ENCODE measurements at regions not wholly inside any gene's neighbourhood (a gene's known extent, or its start where the extent isn't known, plus 50 kb on each side); places are given as distances from the start of the nearest gene placed in this dataset.

DNA sequence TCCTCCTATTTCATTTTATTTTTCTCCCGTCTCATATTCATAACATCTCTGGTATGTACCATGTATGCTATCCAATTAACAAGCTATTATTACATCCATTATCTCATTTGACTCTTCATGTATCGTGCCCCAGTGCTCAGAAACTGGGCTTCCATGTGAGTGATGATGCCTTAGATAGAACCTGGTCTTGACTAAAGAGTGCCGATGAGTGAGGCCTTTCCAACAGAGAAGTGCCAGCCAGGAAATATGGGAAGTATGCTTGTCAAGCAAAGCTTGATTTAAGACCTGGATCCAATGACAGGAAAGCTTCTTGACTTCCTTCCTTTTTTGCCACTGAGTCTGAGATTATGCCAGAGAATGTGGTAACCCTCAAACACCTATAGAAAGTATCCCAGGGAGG is 371.7 kb upstream of the FGF13 start:
- Mint-ChIP-seq H3K4me3 (no peak overlapping the region), H3K36me3 (no peaks in the 10 kb centered on the region), H3K9me3 (no peaks in the 10 kb centered on the region), H3K27me3 (ENCODE audit: low read depth) (no peaks in the 10 kb centered on the region), H3K27ac (no peak overlapping the region), H3K4me1 (peaks cover 6% of the 10 kb centered on the region)
- ChIA-PET CTCF (no interaction called here), POLR2A (no interaction called here)
- TF ChIP-seq, protein P1, sequence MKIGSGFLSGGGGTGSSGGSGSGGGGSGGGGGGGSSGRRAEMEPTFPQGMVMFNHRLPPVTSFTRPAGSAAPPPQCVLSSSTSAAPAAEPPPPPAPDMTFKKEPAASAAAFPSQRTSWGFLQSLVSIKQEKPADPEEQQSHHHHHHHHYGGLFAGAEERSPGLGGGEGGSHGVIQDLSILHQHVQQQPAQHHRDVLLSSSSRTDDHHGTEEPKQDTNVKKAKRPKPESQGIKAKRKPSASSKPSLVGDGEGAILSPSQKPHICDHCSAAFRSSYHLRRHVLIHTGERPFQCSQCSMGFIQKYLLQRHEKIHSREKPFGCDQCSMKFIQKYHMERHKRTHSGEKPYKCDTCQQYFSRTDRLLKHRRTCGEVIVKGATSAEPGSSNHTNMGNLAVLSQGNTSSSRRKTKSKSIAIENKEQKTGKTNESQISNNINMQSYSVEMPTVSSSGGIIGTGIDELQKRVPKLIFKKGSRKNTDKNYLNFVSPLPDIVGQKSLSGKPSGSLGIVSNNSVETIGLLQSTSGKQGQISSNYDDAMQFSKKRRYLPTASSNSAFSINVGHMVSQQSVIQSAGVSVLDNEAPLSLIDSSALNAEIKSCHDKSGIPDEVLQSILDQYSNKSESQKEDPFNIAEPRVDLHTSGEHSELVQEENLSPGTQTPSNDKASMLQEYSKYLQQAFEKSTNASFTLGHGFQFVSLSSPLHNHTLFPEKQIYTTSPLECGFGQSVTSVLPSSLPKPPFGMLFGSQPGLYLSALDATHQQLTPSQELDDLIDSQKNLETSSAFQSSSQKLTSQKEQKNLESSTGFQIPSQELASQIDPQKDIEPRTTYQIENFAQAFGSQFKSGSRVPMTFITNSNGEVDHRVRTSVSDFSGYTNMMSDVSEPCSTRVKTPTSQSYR (CRISPR knock-in tag; IDR thresholded peaks at IDR 0.05): no peak
- no peak for TF ChIP-seq NR1H2 (CRISPR knock-in tag; IDR thresholded peaks at IDR 0.05)
- no peak for TF ChIP-seq SP1 (CRISPR knock-in tag; conservative IDR thresholded peaks at IDR 0.05)
- no peak for TF ChIP-seq SMAD3 (CRISPR knock-in tag; IDR thresholded peaks at IDR 0.05; ENCODE audit: borderline replicate concordance)
- TF ChIP-seq ZNF138 (CRISPR knock-in tag; conservative IDR thresholded peaks at IDR 0.05): no peak
- TF ChIP-seq CREM (CRISPR knock-in tag; IDR thresholded peaks at IDR 0.05): no peak
- TF ChIP-seq NFATC4 (CRISPR knock-in tag; IDR thresholded peaks at IDR 0.05): no peak
- TF ChIP-seq OVOL2 (CRISPR knock-in tag; IDR thresholded peaks at IDR 0.05; ENCODE audit: borderline replicate concordance): no peak
- TF ChIP-seq ZNF396 (CRISPR knock-in tag; IDR thresholded peaks at IDR 0.05; ENCODE audit: borderline replicate concordance): no peak
- no peak for TF ChIP-seq ETV6 (CRISPR knock-in tag; IDR thresholded peaks at IDR 0.05)
- TF ChIP-seq, protein P2, sequence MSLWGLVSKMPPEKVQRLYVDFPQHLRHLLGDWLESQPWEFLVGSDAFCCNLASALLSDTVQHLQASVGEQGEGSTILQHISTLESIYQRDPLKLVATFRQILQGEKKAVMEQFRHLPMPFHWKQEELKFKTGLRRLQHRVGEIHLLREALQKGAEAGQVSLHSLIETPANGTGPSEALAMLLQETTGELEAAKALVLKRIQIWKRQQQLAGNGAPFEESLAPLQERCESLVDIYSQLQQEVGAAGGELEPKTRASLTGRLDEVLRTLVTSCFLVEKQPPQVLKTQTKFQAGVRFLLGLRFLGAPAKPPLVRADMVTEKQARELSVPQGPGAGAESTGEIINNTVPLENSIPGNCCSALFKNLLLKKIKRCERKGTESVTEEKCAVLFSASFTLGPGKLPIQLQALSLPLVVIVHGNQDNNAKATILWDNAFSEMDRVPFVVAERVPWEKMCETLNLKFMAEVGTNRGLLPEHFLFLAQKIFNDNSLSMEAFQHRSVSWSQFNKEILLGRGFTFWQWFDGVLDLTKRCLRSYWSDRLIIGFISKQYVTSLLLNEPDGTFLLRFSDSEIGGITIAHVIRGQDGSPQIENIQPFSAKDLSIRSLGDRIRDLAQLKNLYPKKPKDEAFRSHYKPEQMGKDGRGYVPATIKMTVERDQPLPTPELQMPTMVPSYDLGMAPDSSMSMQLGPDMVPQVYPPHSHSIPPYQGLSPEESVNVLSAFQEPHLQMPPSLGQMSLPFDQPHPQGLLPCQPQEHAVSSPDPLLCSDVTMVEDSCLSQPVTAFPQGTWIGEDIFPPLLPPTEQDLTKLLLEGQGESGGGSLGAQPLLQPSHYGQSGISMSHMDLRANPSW (CRISPR knock-in tag; conservative IDR thresholded peaks at IDR 0.05; ENCODE audit: low read depth): no peak
- no peak for TF ChIP-seq FOXP1 (CRISPR knock-in tag; IDR thresholded peaks at IDR 0.05; ENCODE audit: borderline replicate concordance)
- TF ChIP-seq, protein P3, sequence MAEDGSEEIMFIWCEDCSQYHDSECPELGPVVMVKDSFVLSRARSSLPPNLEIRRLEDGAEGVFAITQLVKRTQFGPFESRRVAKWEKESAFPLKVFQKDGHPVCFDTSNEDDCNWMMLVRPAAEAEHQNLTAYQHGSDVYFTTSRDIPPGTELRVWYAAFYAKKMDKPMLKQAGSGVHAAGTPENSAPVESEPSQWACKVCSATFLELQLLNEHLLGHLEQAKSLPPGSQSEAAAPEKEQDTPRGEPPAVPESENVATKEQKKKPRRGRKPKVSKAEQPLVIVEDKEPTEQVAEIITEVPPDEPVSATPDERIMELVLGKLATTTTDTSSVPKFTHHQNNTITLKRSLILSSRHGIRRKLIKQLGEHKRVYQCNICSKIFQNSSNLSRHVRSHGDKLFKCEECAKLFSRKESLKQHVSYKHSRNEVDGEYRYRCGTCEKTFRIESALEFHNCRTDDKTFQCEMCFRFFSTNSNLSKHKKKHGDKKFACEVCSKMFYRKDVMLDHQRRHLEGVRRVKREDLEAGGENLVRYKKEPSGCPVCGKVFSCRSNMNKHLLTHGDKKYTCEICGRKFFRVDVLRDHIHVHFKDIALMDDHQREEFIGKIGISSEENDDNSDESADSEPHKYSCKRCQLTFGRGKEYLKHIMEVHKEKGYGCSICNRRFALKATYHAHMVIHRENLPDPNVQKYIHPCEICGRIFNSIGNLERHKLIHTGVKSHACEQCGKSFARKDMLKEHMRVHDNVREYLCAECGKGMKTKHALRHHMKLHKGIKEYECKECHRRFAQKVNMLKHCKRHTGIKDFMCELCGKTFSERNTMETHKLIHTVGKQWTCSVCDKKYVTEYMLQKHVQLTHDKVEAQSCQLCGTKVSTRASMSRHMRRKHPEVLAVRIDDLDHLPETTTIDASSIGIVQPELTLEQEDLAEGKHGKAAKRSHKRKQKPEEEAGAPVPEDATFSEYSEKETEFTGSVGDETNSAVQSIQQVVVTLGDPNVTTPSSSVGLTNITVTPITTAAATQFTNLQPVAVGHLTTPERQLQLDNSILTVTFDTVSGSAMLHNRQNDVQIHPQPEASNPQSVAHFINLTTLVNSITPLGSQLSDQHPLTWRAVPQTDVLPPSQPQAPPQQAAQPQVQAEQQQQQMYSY (CRISPR knock-in tag; IDR thresholded peaks at IDR 0.05): no peak
- TF ChIP-seq GTF2I (CRISPR knock-in tag; conservative IDR thresholded peaks at IDR 0.05): no peak
- TF ChIP-seq RORB (CRISPR knock-in tag; IDR thresholded peaks at IDR 0.05): no peak
- ATAC-seq (no peak), DNase-seq (ENCODE audit: low spot score) (no peak)

DNA sequence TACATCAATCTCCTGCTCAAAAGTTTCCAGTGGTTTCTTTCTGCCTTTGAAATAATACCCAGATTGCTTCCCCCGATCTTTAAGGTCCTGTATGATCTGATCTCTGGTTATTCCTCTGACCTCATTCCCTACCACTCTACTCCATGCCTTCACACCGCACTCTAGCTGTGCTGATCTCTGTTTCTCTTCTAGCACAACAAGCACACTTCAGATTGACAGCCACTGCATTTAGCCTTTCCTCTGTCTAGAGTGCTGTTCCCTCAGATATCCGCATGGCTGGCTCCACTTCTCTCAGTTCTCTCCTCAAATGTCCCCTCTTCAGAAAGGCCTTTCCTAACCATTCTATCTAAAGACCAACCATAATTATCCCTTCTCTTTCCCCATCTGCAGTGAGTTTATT is 370.4 kb upstream of the FGF13 start:
- Mint-ChIP-seq H3K4me3 (no peak overlapping the region), H3K9me3 (no peaks in the 10 kb centered on the region), H3K27me3 (ENCODE audit: low read depth) (no peaks in the 10 kb centered on the region), H3K27ac (no peak overlapping the region), H3K4me1 (peaks cover 11% of the 10 kb centered on the region), H3K36me3 (no peaks in the 10 kb centered on the region)
- ATAC-seq (no peak), DNase-seq (ENCODE audit: low spot score) (no peak)
- ChIA-PET POLR2A (no interaction called here), CTCF (no interaction called here)
- TF ChIP-seq ETV6 (CRISPR knock-in tag; IDR thresholded peaks at IDR 0.05) (no peak), SMAD4 (CRISPR knock-in tag; IDR thresholded peaks at IDR 0.05) (no peak), NR1H2 (CRISPR knock-in tag; IDR thresholded peaks at IDR 0.05) (no peak), CREB1 (CRISPR knock-in tag; IDR thresholded peaks at IDR 0.05) (no peak), SMAD3 (CRISPR knock-in tag; IDR thresholded peaks at IDR 0.05; ENCODE audit: borderline replicate concordance) (no peak), NFE2L1 (CRISPR knock-in tag; IDR thresholded peaks at IDR 0.05) (no peak)

Data from WTC11 (cell line).